B cell (primary cell): ENCODE measurements at regions not wholly inside any gene's neighbourhood (a gene's known extent, or its start where the extent isn't known, plus 50 kb on each side); places are given as distances from the start of the nearest gene placed in this dataset.

Source experiments
- EZH2 ChIP-seq: IDR thresholded peaks from 2 replicates; pipeline ENCODE4 v1.6.1; 2012; ENCODE audit warnings: borderline replicate concordance, low read depth, mild to moderate bottlenecking, moderate library complexity, low read length; ENCODE audit not compliant: insufficient read depth, poor library complexity, severe bottlenecking
- TF ChIP-seq, protein P1 (sequence below): fragments of 200-600 bp; IDR thresholded peaks from one replicate; pipeline ENCODE4 v1.8.0; 2022; ENCODE audit warnings: antibody characterized with exemption, mild to moderate bottlenecking

DNA sequence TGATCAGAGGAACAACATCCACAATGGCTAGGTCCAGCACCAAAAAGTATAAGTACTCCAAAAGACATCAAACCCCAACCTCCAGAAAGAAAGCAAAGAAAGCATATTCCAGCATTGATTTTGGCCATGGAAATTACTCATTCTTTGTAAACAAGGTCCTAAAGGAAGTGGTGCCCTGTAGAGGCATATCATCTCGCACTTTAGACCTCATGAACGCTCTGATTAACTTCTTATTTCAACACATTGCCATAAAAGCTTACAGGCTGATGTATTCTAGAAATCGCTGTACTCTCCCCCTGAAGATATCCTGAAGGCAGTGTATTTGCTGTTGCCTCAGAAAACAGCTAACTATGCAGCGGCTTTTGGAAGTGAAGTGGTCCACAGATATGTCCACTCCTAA lies 82.7 kb upstream of the TNPO1 start:
- TF ChIP-seq, protein P1, sequence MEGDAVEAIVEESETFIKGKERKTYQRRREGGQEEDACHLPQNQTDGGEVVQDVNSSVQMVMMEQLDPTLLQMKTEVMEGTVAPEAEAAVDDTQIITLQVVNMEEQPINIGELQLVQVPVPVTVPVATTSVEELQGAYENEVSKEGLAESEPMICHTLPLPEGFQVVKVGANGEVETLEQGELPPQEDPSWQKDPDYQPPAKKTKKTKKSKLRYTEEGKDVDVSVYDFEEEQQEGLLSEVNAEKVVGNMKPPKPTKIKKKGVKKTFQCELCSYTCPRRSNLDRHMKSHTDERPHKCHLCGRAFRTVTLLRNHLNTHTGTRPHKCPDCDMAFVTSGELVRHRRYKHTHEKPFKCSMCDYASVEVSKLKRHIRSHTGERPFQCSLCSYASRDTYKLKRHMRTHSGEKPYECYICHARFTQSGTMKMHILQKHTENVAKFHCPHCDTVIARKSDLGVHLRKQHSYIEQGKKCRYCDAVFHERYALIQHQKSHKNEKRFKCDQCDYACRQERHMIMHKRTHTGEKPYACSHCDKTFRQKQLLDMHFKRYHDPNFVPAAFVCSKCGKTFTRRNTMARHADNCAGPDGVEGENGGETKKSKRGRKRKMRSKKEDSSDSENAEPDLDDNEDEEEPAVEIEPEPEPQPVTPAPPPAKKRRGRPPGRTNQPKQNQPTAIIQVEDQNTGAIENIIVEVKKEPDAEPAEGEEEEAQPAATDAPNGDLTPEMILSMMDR, result no peak
- TF ChIP-seq EZH2, result no peak
